Muscle of back (tissue), 3 donors: ENCODE measurements at regions not wholly inside any gene's neighbourhood (a gene's known extent, or its start where the extent isn't known, plus 50 kb on each side); places are given as distances from the start of the nearest gene placed in this dataset.
A peak's percentile ranks its signal among the peaks of the same experiment; 100 is the strongest.
"Not testable (repeated sequence)": the region's sequence is repeated elsewhere in the genome, so short reads cannot be mapped to it uniquely, and the experiment has no call there.

Experiments
- DNase-seq, 3 donors: peaks; one replicate each; pipeline versions ENCODE4 v3.0.0 to v3.0.0-alpha.2; 2013

DNA sequence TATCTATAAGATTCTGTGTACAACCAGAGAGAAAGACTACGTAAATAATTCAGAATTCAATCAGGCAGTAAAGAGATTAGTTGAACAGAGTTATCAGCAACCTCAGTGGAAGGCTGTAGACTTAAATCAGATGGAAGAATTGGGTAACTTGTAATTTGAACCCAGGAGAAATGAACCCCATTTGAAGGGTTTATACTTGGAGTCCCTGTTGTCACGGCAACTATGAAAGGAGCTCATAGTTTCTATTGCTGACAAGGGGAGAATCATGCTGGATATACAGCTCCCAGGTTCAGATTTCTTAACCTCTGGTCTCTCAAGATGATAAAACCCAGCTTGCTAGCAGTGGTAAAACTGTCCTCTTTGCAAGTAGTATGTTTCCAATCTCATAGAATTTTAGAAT, 54.4 kb upstream of the BMP4 start:
- DNase-seq = no peak

DNA sequence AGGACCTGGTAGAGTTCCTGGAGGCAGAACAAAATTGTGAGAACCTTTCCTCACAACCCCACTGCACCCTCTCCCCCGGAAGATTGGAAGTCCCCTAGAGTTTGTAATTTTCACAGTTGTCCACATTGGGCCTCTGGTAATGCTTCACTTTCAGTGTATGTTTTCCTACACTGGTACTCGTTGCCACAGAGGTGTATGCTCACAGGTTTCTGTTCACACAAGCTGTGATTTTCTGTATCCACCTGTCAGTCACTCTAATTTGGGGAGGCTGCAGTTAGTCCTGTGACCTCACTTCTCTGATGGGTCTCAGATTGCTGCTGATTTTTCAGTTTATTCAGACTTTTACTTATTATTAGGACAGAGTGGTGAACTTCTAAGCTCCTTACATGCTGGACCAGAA, 66.4 kb upstream of the BMP4 start:
- no peak for DNase-seq

DNA sequence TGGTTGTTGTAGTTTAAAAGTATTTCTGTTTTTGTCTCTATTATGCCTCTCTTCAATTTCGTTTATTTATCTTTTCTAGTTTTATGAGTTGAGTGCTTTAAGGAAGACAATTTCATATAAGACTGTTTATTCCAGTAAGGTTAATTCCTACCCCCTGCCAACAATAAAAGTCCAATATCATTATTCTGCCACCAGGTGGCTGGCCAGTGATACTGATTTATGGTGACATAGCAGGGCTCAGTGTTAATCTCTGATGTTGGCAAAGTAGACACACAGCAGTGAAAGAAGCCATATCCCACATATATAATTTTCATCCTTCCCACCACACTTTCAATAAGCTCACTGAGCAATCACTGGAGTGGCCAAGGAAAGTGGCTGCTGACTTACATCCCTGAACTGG, 69.0 kb upstream of the BMP4 start:
- DNase-seq = no peak

DNA sequence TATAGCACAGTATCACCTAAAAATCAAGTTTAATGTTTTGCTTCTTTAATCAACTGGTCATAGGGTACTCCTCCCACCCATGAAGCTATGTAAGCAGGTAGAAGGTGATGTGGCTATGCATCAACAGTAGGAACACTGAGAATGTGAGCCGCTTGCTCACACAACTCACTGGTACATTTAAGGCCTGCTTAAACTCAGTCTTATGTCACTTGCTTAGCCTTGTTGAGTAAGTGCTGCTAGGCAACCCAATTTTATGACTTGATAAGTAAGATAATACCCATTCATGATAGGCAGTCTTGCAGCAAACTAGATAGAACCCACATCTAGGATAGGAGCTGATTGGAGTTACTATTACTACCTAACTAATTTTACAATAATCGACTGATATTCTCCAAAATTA, 70.0 kb upstream of the BMP4 start:
- DNase-seq = no peak

DNA sequence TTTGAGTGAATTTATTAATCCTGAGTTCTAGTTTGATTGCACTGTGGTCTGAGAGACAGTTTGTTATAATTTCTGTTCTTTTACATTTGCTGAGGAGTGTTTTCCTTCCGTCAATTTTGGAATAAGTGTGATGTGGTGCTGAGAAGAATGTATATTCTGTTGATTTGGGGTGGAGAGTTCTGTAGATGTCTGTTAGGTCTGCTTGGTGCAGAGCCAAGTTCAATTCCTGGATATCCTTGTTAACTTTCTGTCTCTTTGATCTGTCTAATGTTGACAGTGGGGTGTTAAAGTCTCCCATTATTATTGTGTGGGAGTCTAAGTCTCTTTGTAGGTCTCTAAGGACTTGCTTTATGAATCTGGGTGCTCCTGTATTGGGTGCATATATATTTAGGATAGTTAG, 74.4 kb upstream of the BMP4 start:
- not testable (repeated sequence) for DNase-seq

DNA sequence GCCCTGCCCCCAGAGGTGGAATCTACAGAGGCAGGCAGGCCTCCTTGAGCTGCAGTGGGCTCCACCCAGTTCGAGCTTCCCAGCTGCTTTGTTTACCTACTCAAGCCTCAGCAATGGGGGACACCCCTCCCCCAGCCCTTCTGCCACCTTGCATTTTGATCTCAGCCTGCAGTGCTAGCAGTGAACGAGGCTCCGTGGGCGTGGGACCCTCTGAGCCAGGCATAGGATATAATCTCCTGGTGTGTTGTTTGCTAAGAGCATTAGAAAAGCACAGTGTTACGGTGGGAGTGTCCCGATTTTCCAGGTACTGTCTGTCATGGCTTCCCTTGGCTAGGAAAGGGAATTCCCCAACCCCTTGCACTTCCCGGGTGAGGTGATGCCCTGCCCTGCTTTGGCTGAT, 76.7 kb upstream of the BMP4 start:
- DNase-seq = not testable (repeated sequence)

DNA sequence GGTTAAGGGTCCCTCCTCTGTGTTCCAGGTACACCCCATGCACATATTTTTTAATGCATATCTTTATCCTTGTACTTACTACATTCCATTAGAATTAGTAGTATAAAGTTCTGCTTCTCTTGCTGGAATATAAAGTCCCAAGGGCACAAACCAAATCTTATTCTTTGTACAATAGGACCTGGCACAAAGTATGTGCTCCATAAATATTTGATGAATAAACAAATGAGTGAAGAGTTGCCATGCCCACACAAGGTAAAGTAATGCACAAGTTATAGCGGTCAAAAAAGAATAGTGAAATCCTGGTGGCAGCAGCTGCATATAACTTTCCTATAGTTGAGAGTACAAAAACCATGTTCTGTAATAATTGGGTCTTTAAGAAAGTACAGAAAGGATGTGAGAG, 82.1 kb upstream of the BMP4 start:
- DNase-seq = no peak

DNA sequence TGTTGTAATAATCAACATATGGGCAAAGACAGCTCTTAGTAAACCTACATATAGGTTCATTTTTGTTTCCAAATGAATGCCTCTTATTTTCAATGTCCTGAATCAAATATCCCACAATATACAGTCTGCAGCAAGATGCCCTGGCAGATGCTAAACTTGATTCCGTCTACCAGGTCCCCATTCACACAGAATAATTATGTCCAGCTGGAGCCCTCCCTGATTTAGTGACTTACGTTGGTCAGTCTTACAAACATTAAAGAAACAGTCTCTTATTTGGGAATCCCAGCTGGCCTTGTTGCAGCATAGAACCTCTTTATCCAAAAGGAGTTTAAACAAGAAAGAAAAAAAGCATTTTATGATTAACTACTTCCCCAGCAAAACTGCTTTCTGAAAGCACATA, 82.7 kb upstream of the BMP4 start:
- DNase-seq = no peak

DNA sequence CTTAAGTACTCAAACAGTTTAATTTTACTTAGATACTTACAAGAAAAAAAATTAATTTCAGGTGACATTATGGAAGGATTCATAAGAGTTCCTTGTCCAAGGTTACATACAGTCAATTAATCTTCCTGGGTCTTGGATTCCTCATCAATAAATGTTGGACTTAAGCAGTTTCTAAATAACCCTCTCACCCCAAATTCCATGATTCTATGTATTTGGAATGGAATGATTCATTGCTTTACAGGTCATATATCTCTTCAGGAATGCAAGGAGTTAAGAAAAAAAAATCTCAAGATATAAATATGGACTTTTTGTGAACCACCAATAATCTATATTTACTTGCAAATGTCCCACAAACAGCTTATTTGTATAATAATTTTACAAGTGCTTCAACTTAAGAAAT, 84.2 kb upstream of the BMP4 start:
- DNase-seq = no peak

DNA sequence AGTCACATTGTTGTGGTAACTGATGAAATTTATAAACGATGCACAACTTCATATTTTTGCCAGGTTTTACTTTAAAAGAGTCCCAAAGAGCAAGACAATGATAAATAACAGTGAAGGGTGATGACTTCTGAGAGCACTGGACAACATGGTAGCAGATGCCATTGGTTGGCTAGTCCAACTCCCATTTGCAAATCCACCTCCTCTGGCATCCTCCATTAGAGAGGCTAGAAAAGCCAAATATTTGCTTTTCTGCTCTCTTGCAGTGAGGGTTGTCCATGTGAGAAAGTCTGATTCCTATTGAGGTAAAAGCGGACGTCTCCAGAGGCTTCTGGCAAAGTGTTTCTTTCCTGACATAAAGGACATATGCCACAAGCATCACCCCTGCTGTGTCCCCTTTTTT, 89.6 kb upstream of the BMP4 start:
- no peak for DNase-seq

DNA sequence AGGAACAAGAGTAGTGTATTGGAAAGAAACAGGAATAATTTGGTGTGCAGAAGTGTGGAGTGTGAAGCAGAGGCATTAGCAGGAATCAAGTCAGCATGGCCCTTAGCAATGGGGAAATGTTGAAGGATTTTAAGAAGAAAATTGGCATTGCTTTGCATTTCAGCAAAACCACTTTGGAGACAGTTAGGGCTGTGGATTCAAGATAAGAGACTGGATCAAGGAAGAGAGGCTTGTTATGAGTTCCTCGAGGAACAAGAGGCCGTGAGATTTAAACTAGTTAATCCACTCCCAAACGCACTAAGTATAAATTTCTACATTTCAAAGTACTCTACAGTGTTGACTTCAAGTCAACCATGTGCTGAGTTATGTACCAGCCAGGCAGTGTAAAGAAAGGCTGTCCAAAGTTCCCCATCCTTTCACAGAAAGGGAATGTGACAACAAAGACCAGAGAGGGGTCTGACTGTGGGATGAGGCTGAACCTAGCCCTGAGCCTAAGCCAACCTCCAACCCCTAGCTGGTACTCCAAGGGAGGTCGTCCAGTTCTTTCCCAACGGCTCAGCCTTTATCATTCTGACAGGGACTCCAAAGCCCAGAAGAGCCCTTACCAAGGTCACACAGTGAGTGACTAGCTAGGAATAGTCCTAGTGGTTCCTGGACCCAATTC, 91.2 kb upstream of the BMP4 start:
- no peak for DNase-seq

DNA sequence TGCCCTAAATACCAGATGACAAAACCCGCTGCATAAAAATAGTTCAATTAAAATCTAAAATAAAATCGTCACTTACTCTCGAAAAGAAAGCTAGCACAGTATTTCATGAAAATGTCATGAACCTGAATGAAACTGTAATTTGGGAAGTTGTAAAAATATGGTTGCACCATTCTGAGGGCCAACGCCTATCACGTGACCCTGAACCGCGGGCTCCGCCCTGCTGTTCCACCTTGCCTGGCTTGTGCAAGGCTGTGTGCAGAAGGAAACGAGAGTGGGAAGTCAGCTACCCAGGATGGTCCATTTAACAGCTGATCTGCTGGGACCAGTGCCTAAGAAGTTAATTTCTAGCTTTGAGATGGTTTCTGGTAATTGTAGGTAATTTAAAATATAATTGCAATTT, 91.7 kb upstream of the BMP4 start:
- DNase-seq = no peak

DNA sequence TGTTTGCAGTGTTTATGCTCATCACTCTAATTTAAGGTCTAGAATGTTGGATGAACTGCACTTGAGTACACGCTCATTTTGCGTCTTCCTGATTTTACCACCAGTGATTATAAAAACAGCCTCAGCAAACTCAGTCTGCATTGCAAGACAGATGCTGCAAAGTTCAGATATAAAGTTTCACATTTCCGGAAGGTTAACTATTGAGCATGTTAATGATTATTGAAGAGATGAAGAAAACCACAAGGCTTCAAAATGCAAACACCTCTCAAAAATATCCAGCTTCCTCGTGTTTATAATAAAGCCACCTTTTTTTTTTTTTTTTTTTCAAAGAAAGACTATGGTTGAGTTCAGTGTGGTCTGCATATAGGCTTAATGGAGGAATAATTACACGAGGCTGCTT, 92.1 kb upstream of the BMP4 start:
- no peak for DNase-seq

DNA sequence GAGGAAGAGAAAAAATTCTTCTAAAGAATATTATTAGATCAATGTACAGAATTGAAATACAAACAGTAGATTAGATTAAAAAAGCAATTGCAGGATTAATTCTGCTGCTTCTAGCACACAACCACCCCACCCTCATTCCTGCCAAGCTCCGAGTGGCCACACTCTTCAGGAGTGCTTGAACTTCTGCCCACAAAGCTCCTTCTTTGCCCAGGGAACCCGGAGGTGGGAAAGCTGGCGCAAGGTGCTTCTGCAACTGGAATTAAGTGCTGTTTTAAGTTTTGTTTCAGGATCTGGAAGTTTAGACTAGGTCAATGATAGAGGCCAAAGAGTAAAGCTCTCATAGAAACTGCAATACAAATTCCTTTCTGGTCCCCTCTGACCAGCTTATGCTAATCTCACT, 94.1 kb upstream of the BMP4 start:
- no peak for DNase-seq

DNA sequence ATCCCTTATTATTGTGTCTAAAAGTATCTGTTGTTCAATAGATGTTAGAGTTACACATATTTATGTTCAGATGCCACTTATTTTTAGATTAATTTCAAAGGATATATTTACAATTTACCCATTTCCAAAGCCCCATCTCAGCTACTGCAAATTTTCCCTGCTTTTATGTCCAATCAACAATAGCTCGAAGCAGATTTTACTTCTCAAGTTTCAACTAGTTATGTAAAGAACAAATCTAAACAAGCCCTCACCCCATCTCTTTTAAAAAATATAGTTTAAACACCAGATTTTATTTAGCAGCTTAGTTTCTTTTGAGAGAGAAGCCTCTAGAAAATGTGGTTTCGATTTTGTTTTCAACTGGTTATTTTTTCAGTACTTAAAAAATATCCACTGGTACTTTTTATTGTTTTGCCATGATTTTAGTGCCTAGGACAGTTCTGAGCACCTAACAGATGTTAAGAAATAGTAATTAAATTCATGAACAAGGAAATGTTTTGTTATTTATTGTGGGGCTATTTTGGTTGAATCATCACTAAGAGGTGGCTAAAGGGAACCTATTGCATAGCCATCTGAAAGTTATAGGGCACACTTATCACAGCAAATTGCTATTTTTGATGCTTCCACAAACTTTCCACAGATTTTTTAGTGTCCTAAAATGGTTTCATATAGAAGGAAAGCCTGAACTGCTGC, 96.2 kb upstream of the BMP4 start:
- DNase-seq = no peak

DNA sequence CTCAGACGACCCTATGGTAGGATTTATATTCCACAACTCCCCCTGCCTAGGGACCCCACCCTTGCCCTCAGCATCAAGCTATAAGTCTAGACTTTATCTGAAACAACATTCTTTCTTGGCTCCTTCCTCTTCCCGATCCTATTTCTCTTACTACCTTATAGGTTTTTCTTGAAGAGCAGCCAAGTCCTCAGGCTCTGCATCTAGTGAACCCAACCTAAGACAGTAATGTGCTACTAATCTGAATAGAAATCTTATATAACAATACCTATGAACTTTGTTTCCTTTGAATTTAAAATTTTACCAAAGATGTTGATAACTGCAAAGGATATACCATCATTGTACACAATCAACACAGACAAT, 96.7 kb upstream of the BMP4 start:
- no peak for DNase-seq

DNA sequence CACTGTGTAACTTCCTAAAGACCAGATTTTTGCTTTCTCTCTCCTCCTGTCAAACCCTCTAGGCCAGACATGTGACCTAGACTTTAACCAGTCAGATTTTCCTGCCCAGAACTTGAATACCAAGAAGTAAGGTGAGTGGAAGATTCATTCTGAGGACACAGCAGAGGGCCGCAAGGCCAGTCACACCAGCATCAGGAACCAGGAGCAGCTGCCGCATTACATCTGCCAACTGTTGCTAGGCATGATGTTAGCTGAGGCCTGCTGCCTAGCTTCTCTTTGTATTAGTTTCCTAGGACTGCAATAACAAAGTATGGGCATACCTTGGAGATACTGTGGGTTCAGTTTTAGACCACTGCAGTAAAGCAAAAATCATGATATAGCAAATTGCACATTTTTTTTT, 101.9 kb upstream of the BMP4 start:
- peak in 2 of 3 donors; percentile 5 to 15 for DNase-seq

DNA sequence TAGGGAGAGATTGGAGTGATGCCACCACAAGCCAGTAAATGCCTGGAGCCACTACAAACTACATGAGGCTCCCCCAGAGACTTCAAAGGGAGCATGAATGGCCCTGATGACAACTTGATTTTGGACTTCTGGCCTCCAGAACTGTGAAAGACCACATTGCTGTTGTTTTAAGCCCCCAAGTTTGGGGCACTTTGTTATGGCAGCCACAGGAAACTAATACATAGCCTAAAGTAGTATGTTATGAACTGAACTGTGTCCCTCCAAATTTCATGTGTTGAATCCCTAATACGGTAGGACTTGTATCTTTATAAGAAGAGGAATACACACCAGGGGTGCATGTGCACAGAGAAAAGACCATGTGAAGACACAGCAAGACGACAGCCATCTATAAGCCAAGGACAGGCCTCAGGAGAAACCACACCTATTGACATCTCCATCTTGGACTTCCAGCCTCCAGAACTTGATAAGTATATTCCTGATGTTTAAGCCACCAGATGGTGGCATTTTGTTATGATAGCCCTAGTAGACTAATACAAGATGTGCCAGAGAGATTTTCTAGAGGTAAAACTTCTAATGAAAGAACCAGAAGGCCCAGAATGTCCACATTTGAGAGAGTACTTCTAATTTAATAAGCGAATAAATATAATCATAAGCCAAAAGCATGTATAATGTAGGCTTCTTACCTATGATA, 127.1 kb upstream of the BMP4 start:
- no peak for DNase-seq

DNA sequence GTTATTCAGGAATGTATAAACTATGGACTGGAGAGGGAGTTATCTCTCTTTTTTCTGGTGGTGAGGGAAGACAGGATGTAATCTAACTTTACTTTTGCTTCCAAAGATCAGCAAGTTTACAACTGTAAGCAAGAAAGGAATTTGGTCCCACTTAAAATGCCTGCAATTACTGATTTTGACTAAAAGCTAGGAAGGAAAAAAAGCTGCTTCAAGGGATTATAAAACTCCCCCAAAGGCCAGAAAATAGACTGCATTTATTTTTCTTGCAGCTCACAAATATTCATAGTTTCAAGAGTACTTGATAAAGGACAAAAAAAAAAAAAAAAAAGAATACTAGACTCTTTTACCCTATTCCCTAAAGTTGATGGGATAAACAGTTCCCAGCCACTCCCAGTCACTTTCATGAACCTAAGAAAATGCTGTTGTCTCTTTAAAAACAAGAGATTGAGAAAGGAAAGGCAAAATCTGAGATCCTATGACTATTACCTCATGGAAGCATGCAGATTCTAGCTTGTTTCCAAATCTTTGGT, 128.7 kb upstream of the BMP4 start:
- DNase-seq = peak in 1 of 3 donors; percentile 15

DNA sequence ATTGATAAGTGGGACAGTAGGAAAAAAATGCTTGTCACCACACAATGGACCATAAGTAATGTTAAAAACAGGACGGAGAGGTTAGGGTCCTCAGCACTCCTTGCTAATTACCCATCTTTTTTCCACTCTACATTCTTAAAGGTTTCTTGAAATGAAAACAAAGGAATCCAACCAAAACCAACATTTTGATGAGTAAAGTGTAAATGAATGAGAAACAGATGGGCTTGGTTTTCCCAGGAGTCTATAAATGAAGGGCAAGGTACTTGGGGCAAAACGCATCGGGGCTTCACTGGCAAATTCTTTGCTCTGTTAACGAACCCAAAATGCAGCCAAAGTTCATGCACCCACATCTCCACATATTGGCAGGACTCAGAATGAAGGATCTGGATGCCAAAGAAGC, 129.2 kb upstream of the BMP4 start:
- DNase-seq = no peak

DNA sequence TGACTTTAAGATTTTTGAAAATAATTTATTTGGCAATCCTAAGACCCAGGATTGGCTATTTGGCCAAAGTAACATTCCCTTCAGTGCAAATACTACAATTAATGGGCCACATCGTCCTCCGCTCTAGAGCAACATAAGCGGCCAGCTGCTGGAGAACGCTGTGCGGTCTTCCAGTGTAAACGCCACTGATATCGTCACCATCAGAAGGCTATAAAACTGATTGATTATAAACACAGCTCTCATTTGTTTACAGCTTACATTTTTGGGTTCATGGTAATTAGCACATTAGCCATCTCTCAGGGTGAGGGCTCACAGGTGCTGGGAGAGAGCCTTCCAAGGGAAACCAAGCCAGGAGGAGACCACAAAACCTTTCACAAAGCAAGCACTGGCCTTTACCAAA, 130.1 kb upstream of the BMP4 start:
- peak in 1 of 3 donors; percentile 17 for DNase-seq

DNA sequence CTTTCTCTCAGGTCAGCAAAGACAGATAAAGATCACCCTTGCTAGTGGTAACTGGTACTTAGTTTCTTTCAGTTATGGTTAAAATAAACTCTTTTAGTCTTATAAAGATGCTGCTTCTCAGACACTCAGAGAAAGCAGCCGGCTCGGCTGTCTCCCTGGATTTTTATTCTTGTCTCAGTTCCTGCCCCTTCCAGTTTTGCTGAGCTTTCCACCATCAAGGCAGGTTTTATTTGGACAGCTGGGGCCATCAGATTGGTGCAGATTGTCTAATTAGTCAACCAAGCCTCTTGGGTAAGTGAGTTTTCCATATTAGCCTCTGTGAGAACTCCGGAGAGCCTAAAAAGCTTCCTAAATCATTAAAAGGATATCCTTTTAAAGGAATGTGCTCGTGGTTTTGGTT, 130.8 kb upstream of the BMP4 start:
- peak in 1 of 3 donors; percentile 1 for DNase-seq

DNA sequence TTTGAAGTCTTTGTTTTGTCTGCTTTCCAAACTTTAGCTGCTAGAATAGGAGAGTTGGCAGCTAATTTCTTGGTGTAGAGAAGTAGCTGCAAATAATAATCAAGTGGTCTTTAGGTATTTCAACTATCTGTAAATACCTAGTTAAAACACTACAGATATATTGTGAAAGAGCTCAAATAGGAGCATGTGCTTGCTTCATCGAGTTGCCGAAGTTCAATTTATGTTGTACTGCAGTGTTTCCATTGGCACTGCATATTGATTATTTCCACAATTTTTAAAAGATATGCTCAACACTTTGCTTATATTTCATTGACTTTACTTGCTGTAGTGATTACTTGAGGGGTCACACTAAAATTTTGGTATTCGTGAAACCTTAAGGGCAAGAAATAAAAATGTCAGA, 131.6 kb upstream of the BMP4 start:
- DNase-seq = no peak
